Osteoblast (primary cell): ENCODE measurements at regions not wholly inside any gene's neighbourhood (a gene's known extent, or its start where the extent isn't known, plus 50 kb on each side); places are given as distances from the start of the nearest gene placed in this dataset.
"Not testable (repeated sequence)": the region's sequence is repeated elsewhere in the genome, so short reads cannot be mapped to it uniquely, and the experiment has no call there.

Experiments
- DNase-seq: peaks from one replicate; pipeline ENCODE4 v3.0.0; 2011; ENCODE audit warnings: low spot score, mixed read lengths; ENCODE audit not compliant: insufficient read length; ENCODE audit errors: missing footprints
- H2AFZ ChIP-seq: 2 replicates; pipeline ENCODE4 v1.6.0; 2011; ENCODE audit warnings: mild to moderate bottlenecking, low read length
- H3K27ac ChIP-seq: 2 replicates; pipeline ENCODE4 v1.5.1; 2011; ENCODE audit warnings: mild to moderate bottlenecking, low read depth, low read length, moderate library complexity
- H3K27me3 ChIP-seq: 2 replicates; pipeline ENCODE4 v1.6.0; 2012; ENCODE audit warnings: mild to moderate bottlenecking, control low read depth, inconsistent platforms, low read length, moderate library complexity; ENCODE audit not compliant: insufficient read depth
- H3K36me3 ChIP-seq: 2 replicates; pipeline ENCODE4 v1.5.1; 2011; ENCODE audit warnings: mild to moderate bottlenecking, low read length, control low read depth, moderate library complexity; ENCODE audit not compliant: insufficient read depth
- H3K4me1 ChIP-seq: 2 replicates; pipeline ENCODE4 v1.5.1; 2011; ENCODE audit warnings: mild to moderate bottlenecking, low read length, control low read depth, moderate library complexity; ENCODE audit not compliant: insufficient read depth
- H3K4me2 ChIP-seq: 2 replicates; pipeline ENCODE4 v1.6.0; 2011; ENCODE audit warnings: mild to moderate bottlenecking, low read length; ENCODE audit not compliant: insufficient read depth
- H3K4me3 ChIP-seq: fragments of 200-600 bp; sonication (generic); 3 replicates; pipeline ENCODE4 v1.5.1; 2012; ENCODE audit warnings: mild to moderate bottlenecking, low read length, inconsistent platforms; ENCODE audit not compliant: insufficient read depth
- H3K79me2 ChIP-seq: 2 replicates; pipeline ENCODE4 v1.6.0; 2012; ENCODE audit warnings: mild to moderate bottlenecking, low read length, control low read depth, inconsistent platforms; ENCODE audit not compliant: insufficient read depth
- H3K9me3 ChIP-seq: 2 replicates; pipeline ENCODE4 v1.5.1; 2011; ENCODE audit warnings: low read depth, low read length, control low read depth
- H4K20me1 ChIP-seq: 2 replicates; pipeline ENCODE4 v1.6.0; 2012; ENCODE audit warnings: mild to moderate bottlenecking, low read length, control low read depth; ENCODE audit not compliant: insufficient read depth
- CTCF ChIP-seq: IDR thresholded peaks from 2 replicates; pipeline ENCODE4 v1.5.1; 2011; ENCODE audit warnings: mild to moderate bottlenecking, low read depth, low read length, moderate library complexity; ENCODE audit errors: extremely low read depth

GRCh38 chr6:21282360-21282759 is 311.2 kb upstream of the SOX4 start:
- H3K4me2 ChIP-seq, H3K4me3 ChIP-seq, DNase-seq, H3K4me1 ChIP-seq, H3K27ac ChIP-seq, H3K27me3 ChIP-seq, H3K9me3 ChIP-seq, H4K20me1 ChIP-seq, H2AFZ ChIP-seq, H3K79me2 ChIP-seq, H3K36me3 ChIP-seq: not testable (repeated sequence)

GRCh38 chr6:21284166-21284565 is 309.4 kb upstream of the SOX4 start:
- Histone ChIP-seq H4K20me1 (no peaks in the 10 kb centered on the region), H3K79me2 (no peaks in the 10 kb centered on the region), H3K4me1 (no peaks in the 10 kb centered on the region), H3K27me3 (no peaks in the 10 kb centered on the region), H3K4me3 (no peak overlapping the region), H3K9me3 (no peaks in the 10 kb centered on the region), H3K36me3 (no peaks in the 10 kb centered on the region), H3K4me2 (no peak overlapping the region), H2AFZ (no peak overlapping the region), H3K27ac (no peak overlapping the region)
- TF ChIP-seq CTCF = no peak
- DNase-seq = no peak

GRCh38 chr6:21284706-21285105 is 308.8 kb upstream of the SOX4 start:
- H3K4me1 ChIP-seq = no peaks in the 10 kb centered on the region
- H3K36me3 ChIP-seq = no peaks in the 10 kb centered on the region
- no peaks in the 10 kb centered on the region for H3K9me3 ChIP-seq
- no peak overlapping the region for H3K4me3 ChIP-seq
- no peak overlapping the region for H3K4me2 ChIP-seq
- no peak overlapping the region for H3K27ac ChIP-seq
- no peak for DNase-seq
- H4K20me1 ChIP-seq = no peaks in the 10 kb centered on the region
- no peaks in the 10 kb centered on the region for H3K79me2 ChIP-seq
- no peak for TF ChIP-seq CTCF
- H3K27me3 ChIP-seq = no peaks in the 10 kb centered on the region
- no peak overlapping the region for H2AFZ ChIP-seq

GRCh38 chr6:21294144-21294543 is 299.4 kb upstream of the SOX4 start:
- Histone ChIP-seq H3K9me3 (no peaks in the 10 kb centered on the region), H3K4me3 (no peak overlapping the region), H3K4me1 (no peaks in the 10 kb centered on the region), H2AFZ (no peak overlapping the region), H3K4me2 (no peak overlapping the region), H4K20me1 (no peaks in the 10 kb centered on the region), H3K27ac (no peak overlapping the region), H3K27me3 (no peaks in the 10 kb centered on the region), H3K36me3 (no peaks in the 10 kb centered on the region), H3K79me2 (no peaks in the 10 kb centered on the region)
- no peak for TF ChIP-seq CTCF
- DNase-seq = no peak
